Thyroid gland (tissue), 4 donors: ENCODE measurements at regions not wholly inside any gene's neighbourhood (a gene's known extent, or its start where the extent isn't known, plus 50 kb on each side); places are given as distances from the start of the nearest gene placed in this dataset.

Source experiments
- CTCF ChIP-seq, 6 experiments: fragments of 200-600 bp in 3 of 6; fragments of 450-650 bp in 3 of 6; sonication (generic) in 3 of 6; IDR thresholded peaks; one replicate each; pipeline ENCODE4 v1.5.1; 2016 to 2019; ENCODE audit warnings: antibody characterized with exemption in 6 of 6, mild to moderate bottlenecking in 2 of 6, inconsistent platforms in 1 of 6, moderate library complexity in 1 of 6
- POLR2A ChIP-seq, 2 donors: fragments of 450-650 bp; IDR thresholded peaks; one replicate each; pipeline ENCODE4 v1.6.1; 2017; ENCODE audit warnings: antibody characterized with exemption in 2 of 2, mild to moderate bottlenecking in 2 of 2, moderate library complexity in 1 of 2

DNA sequence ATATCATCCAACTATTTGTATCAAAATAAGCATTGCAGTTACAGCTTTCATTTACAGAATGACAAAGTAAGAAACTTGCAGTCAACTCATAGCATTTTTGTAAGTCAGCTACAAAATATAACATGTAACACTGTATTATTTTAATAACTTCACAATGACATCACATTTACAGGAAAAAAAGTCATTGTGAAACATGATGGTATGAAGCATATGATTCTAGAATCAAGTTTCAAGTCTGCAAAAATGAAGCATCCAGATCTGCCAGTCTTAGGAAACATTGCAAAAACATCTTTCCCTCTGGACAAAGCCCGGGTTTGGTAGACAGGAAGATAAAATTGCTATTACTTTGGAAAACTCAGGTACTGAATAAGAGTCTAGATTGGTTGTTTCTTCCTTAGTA, 263.9 kb upstream of the NT5E start:
- TF ChIP-seq CTCF (IDR thresholded peaks at IDR 0.05) = no peak
- TF ChIP-seq POLR2A (IDR thresholded peaks at IDR 0.05) = no peak
